ENCODE measurements at regions not wholly inside any gene's neighbourhood (a gene's known extent, or its start where the extent isn't known, plus 50 kb on each side); places are given as distances from the start of the nearest gene placed in this dataset.
"Not testable (repeated sequence)": the region's sequence is repeated elsewhere in the genome, so short reads cannot be mapped to it uniquely, and the experiment has no call there.

DNA sequence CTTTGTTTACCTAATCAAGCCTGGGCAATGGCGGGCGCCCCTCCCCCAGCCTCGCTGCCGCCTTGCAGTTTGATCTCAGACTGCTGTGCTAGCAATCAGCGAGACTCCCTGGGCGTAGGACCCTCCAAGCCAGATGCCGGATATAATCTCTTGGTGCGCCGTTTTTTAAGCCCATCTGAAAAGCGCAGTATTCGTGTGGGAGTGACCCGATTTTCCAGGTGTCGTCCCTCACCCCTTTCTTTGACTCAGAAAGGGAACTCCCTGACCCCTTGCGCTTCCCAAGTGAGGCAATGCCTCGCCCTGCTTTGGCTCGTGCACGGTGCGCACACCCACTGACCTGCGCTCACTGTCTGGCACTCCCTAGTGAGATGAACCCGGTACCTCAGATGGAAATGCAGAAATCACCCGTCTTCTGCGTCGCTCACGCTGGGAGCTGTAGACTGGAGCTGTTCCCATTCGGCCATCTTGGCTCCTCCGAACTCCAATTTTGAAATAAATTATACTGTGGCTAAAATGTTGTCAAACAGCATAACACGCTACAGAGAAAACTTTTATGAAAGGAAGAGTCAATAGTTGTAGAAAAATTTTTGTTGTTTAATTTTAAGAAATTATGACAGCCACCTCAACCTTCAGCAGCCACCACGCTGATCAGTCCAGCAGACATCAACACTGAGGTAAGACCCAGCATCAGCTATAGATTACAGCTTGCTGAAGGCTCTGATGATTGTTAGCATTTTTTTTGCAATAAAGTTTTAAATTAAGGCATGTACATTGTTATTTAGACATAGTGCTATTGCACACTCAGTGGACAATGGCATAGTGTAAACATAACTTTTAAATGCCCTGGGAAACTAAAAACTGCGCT lies 384.7 kb upstream of the DEPDC1 start:
- TF ChIP-seq, protein P1, sequence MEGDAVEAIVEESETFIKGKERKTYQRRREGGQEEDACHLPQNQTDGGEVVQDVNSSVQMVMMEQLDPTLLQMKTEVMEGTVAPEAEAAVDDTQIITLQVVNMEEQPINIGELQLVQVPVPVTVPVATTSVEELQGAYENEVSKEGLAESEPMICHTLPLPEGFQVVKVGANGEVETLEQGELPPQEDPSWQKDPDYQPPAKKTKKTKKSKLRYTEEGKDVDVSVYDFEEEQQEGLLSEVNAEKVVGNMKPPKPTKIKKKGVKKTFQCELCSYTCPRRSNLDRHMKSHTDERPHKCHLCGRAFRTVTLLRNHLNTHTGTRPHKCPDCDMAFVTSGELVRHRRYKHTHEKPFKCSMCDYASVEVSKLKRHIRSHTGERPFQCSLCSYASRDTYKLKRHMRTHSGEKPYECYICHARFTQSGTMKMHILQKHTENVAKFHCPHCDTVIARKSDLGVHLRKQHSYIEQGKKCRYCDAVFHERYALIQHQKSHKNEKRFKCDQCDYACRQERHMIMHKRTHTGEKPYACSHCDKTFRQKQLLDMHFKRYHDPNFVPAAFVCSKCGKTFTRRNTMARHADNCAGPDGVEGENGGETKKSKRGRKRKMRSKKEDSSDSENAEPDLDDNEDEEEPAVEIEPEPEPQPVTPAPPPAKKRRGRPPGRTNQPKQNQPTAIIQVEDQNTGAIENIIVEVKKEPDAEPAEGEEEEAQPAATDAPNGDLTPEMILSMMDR (IDR thresholded peaks at IDR 0.05 in 8 of 11, conservative IDR thresholded peaks at IDR 0.05 in 3 of 11): not testable (repeated sequence)
- not testable (repeated sequence) for TF ChIP-seq POLR2A (IDR thresholded peaks at IDR 0.05)
